Thoracic aorta (tissue), 2 donors: ENCODE measurements at regions not wholly inside any gene's neighbourhood (a gene's known extent, or its start where the extent isn't known, plus 50 kb on each side); places are given as distances from the start of the nearest gene placed in this dataset.

Experiments
- ATAC-seq: fragments of 150-250 bp; one replicate; pipeline ENCODE4 v1.8.0; 2017; ENCODE audit warnings: low read depth; ENCODE audit not compliant: insufficient number of reproducible peaks, low FRiP score
- DNase-seq: peaks from one replicate; pipeline ENCODE4 v3.0.0-alpha.2; 2020; ENCODE audit warnings: low spot score
- H3K27ac ChIP-seq, 2 donors: fragments of 200-600 bp; sonication (generic); 1 replicate in 1 of 2; 2 replicates in 1 of 2; pipeline ENCODE4 v1.5.1; 2016; ENCODE audit warnings: mild to moderate bottlenecking in 2 of 2, moderate library complexity in 2 of 2
- H3K27me3 ChIP-seq: fragments of 200-600 bp; sonication (generic); replicated peaks from 2 replicates; pipeline ENCODE4 v1.6.0; 2016; ENCODE audit warnings: mild to moderate bottlenecking; ENCODE audit not compliant: insufficient read depth
- H3K36me3 ChIP-seq: fragments of 200-600 bp; sonication (generic); one replicate; pipeline ENCODE4 v1.5.1; 2016
- H3K4me1 ChIP-seq, 2 donors: fragments of 200-600 bp; sonication (generic); 1 replicate in 1 of 2; 2 replicates in 1 of 2; pipeline versions ENCODE4 v1.5.1 to v1.6.0; 2016; ENCODE audit warnings: low read depth in 2 of 2, mild to moderate bottlenecking in 1 of 2; ENCODE audit not compliant: control insufficient read depth in 1 of 2
- H3K4me3 ChIP-seq: fragments of 200-600 bp; sonication (generic); 2 replicates; pipeline ENCODE4 v1.5.1; 2016; ENCODE audit warnings: mild to moderate bottlenecking
- H3K9me3 ChIP-seq: fragments of 200-600 bp; sonication (generic); 2 replicates; pipeline ENCODE4 v1.5.1; 2016
- TF ChIP-seq, protein P1 (sequence below): fragments of 200-600 bp; sonication (generic); IDR thresholded peaks from one replicate; pipeline ENCODE4 v1.5.1; 2019; ENCODE audit warnings: antibody characterized with exemption

DNA sequence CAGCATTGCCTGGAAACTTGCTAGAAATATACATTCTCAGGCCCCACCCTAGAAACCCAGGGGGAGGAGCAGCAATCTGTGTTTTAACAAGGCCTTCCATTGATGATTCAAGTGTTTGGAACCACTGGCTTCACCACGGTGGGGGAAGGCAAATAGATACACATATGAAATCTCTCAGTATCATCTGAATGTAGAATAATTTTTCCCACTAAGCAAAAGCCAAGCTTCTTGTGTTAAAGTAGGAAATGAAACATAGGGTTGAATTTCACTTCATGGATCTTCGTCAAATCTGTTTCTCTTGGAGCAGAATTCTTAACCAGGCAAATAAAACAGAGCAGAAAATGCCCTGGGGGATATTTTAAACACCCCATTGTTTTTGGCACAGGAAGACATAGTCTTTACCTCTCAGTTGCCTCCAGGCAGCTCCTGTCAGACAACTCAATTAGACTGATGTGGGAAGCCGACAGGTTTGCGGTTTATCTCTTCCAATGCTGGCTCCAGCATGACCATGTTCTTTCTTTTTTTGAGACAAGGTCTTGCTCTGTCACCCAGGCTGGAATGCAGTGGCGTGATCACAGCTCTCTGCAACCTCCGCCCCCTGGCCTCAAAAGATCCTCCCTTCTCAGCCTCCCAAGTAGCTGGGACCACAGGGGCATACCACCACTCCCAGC is 213.0 kb downstream of the FOXO1 start:
- DNase-seq = no peak
- no peaks in the 10 kb centered on the region for H3K36me3 ChIP-seq
- H3K9me3 ChIP-seq = no peaks in the 10 kb centered on the region
- ATAC-seq = no peak
- H3K4me1 ChIP-seq = peaks cover 15 to 38% of the 10 kb centered on the region in 2 donors
- H3K27me3 ChIP-seq = no peaks in the 10 kb centered on the region
- H3K4me3 ChIP-seq = no peak overlapping the region
- TF ChIP-seq, protein P1, sequence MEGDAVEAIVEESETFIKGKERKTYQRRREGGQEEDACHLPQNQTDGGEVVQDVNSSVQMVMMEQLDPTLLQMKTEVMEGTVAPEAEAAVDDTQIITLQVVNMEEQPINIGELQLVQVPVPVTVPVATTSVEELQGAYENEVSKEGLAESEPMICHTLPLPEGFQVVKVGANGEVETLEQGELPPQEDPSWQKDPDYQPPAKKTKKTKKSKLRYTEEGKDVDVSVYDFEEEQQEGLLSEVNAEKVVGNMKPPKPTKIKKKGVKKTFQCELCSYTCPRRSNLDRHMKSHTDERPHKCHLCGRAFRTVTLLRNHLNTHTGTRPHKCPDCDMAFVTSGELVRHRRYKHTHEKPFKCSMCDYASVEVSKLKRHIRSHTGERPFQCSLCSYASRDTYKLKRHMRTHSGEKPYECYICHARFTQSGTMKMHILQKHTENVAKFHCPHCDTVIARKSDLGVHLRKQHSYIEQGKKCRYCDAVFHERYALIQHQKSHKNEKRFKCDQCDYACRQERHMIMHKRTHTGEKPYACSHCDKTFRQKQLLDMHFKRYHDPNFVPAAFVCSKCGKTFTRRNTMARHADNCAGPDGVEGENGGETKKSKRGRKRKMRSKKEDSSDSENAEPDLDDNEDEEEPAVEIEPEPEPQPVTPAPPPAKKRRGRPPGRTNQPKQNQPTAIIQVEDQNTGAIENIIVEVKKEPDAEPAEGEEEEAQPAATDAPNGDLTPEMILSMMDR = no peak
- peak overlapping the region; percentile 47 to 60 for H3K27ac ChIP-seq

DNA sequence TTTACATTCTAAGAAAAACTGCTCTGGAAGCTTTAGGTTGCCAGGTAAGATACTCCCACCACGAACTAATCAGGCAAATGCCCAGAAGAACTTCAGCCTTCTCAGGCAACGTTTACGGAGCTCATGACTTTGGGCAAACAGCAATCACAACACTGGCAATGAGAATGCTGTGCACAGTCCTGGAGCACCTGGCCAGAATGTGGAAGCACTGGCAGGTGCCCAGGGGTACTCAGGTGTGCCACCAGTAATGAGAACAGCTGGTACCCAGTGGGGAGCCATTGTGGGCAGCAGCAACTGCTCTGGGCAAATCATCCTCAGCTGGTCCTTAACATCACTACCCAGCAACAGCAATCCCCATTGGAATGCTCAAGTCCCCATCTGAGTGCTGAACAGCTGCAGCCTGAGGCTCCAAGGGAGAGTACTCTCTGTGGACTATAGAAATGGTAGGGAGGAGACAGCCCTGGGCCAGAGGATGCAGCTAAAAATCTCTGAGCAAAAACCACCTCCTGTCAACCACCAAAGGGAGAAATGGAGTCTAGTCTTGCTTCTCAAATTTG is 210.0 kb downstream of the FOXO1 start:
- Histone ChIP-seq H3K36me3 (no peaks in the 10 kb centered on the region), H3K4me3 (no peak overlapping the region), H3K27ac (no peak overlapping the region), H3K27me3 (no peaks in the 10 kb centered on the region), H3K4me1 (peaks cover 15 to 37% of the 10 kb centered on the region in 2 donors), H3K9me3 (no peaks in the 10 kb centered on the region)
- ATAC-seq (no peak), DNase-seq (no peak)
- TF ChIP-seq, protein P1 = no peak

DNA sequence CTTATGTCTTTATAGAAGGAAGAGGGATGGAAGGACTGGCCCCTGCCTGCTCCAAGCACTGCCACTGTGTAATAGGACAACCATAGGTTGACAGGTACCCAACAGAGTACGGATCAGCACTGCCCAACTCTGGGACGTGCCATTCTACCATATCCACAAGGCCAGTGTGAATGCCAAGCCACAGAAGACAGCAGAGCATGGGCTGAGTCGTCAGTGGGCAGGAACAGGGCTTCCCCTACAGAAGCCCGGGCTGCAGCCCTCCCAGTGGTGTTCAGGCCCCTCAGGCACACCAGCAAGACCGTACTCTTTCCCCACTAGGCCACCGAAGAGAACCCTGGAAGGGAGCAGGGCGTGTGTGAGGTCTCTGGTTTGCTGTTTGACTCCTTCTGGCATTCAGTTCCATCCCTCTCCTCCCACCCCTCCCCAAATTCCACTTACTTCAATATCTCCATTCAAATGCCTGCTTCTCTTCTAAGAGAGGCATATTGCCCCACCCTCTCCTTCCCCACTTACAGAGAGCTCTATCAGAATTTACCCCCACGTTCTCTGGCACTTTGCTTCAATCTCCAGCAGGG is 209.4 kb downstream of the FOXO1 start:
- DNase-seq = no peak
- Histone ChIP-seq H3K4me3 (no peak overlapping the region), H3K4me1 (peaks cover 15 to 31% of the 10 kb centered on the region in 2 donors), H3K27ac (no peak overlapping the region), H3K9me3 (no peaks in the 10 kb centered on the region), H3K36me3 (no peaks in the 10 kb centered on the region), H3K27me3 (no peaks in the 10 kb centered on the region)
- no peak for ATAC-seq
- TF ChIP-seq, protein P1 = no peak

DNA sequence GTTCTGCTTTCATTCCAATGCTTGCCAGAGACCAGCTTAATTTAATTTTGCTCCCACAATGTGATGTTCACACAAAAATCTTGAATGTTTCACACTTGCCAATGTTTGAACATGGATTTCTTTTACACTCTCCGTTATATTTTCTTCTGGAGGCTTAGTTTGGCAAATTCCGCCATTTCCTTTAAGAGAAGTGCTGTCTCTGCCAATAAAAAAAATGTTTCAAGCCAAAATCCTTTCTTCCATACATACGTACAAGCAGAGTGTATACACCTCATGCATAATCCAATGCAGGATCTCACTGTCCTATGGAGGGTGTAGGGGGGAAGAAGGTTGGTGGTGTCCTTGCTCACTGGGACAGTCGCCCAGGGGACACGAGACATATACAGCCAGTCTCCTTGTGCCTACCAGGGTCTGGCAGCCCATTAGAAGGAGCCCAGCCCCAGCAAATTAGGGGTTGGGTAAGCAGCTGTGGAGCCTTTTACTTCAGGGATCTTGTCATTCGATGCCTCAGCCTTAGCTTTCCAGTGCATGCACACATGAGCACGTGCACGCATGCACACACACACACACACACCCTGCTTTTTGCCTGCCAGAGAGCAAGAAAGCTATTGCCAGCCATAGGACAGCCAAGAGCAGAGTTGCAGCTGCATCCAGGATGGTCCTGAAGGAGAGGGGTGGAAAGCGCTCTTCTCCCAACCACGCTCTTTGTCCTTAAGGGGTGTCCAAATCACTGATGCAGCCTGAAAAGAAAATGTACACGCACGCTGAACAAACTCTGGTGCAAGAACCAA is 208.3 kb downstream of the FOXO1 start:
- Histone ChIP-seq H3K27me3 (no peaks in the 10 kb centered on the region), H3K4me3 (no peak overlapping the region), H3K4me1 (peaks cover 7 to 21% of the 10 kb centered on the region in 2 donors), H3K27ac (no peak overlapping the region), H3K9me3 (no peaks in the 10 kb centered on the region), H3K36me3 (no peaks in the 10 kb centered on the region)
- DNase-seq (no peak), ATAC-seq (no peak)
- TF ChIP-seq, protein P1 = no peak

DNA sequence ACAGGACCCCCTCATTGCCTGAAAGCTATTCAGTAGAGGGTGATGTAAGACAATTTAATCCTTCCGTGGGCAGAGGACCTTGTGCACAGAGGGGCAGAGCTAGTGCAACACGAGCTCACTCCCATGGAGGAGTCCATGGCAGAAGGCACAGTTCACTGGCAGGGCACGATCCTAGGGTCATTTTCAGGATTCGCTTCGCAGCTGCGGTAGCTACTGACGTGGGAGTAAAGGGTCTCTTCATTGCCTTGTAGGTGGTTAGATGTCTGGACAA is 207.8 kb downstream of the FOXO1 start:
- DNase-seq (no peak), ATAC-seq (no peak)
- peaks cover 2 to 16% of the 10 kb centered on the region in 2 donors for H3K4me1 ChIP-seq
- no peaks in the 10 kb centered on the region for H3K27me3 ChIP-seq
- no peak overlapping the region for H3K27ac ChIP-seq
- TF ChIP-seq, protein P1 = no peak
- no peaks in the 10 kb centered on the region for H3K9me3 ChIP-seq
- no peaks in the 10 kb centered on the region for H3K36me3 ChIP-seq
- H3K4me3 ChIP-seq = no peak overlapping the region
